ENCODE measurements at regions not wholly inside any gene's neighbourhood (a gene's known extent, or its start where the extent isn't known, plus 50 kb on each side); places are given as distances from the start of the nearest gene placed in this dataset.

GRCh38 chr4:71194454-71194853 is 144.4 kb upstream of the SLC4A4 start:
- no peak overlapping the region for H3K4me3 Mint-ChIP-seq

More at GRCh38 chr4:71194454-71194853, 144.4 kb upstream of the SLC4A4 start:
- DNase-seq (ENCODE audit: low spot score), result no peak
- no peak for TF ChIP-seq FOXP4 (CRISPR knock-in tag; IDR thresholded peaks at IDR 0.05)
- TF ChIP-seq E2F1 (CRISPR knock-in tag; IDR thresholded peaks at IDR 0.05), result no peak
- no peak for TF ChIP-seq ZNF281 (CRISPR knock-in tag; IDR thresholded peaks at IDR 0.05)
- no peak for TF ChIP-seq ZNF425 (CRISPR knock-in tag; conservative IDR thresholded peaks at IDR 0.05)
- TF ChIP-seq NR1H2 (CRISPR knock-in tag; IDR thresholded peaks at IDR 0.05), result no peak
- no peak for TF ChIP-seq ELF4 (CRISPR knock-in tag; IDR thresholded peaks at IDR 0.05; ENCODE audit: low read depth)
- TF ChIP-seq TEAD4 (CRISPR knock-in tag; IDR thresholded peaks at IDR 0.05), result no peak
- TF ChIP-seq HMGXB4 (CRISPR knock-in tag; IDR thresholded peaks at IDR 0.05), result no peak
- no peak for TF ChIP-seq ZNF671 (CRISPR knock-in tag; IDR thresholded peaks at IDR 0.05)
- no peak for TF ChIP-seq CREM (CRISPR knock-in tag; IDR thresholded peaks at IDR 0.05)
- TF ChIP-seq TP53 (CRISPR knock-in tag; IDR thresholded peaks at IDR 0.05), result no peak
- no peak for TF ChIP-seq GTF2I (CRISPR knock-in tag; conservative IDR thresholded peaks at IDR 0.05)
- peaks cover 2% of the 10 kb centered on the region; the same call in 1 of the 2 replicates for H3K27me3 Mint-ChIP-seq (ENCODE audit: low read depth)
- H3K27ac Mint-ChIP-seq, result no peak overlapping the region
- no peaks in the 10 kb centered on the region for H3K36me3 Mint-ChIP-seq
- POLR2A ChIA-PET, result interaction anchor here (0.6 to 1.6 kb wide), 2 partner anchors 24 to 29 kb away, joined by 3 to 5 read pairs; no protein-coding TSS in a partner anchor
- H3K4me1 Mint-ChIP-seq, result peaks cover 9% of the 10 kb centered on the region
- no peak for ATAC-seq
- CTCF ChIA-PET, result no interaction called here
- no peaks in the 10 kb centered on the region for H3K9me3 Mint-ChIP-seq
